ENCODE measurements at regions not wholly inside any gene's neighbourhood (a gene's known extent, or its start where the extent isn't known, plus 50 kb on each side); places are given as distances from the start of the nearest gene placed in this dataset.

- no peak overlapping the region for H2BK15ac ChIP-seq (ENCODE audit: low read length)
- H3K27ac ChIP-seq (replicated peaks; ENCODE audit: low read length), result no peak overlapping the region
- no peaks in the 10 kb centered on the region for H3K27me3 ChIP-seq (ENCODE audit: control insufficient read depth in 3 of 3, insufficient read depth in 3 of 3, low read depth in 1 of 3, low read length in 3 of 3)
- H3K14ac ChIP-seq (ENCODE audit: low read length), result no peak overlapping the region
- no peak overlapping the region for H4K91ac ChIP-seq (ENCODE audit: low read depth, low read length, poor library complexity)
- no peaks in the 10 kb centered on the region for H3K36me3 ChIP-seq (replicated peaks in 1 of 2; ENCODE audit: control insufficient read depth in 2 of 2, insufficient read depth in 2 of 2, low read length in 2 of 2)
- H3K9me3 ChIP-seq (replicated peaks in 1 of 2; ENCODE audit: control insufficient read depth in 2 of 2, insufficient read depth in 1 of 2, low read depth in 1 of 2, low read length in 2 of 2), result peaks cover 2 to 9% of the 10 kb centered on the region in 2 donors
- H4K8ac ChIP-seq (ENCODE audit: low read depth, low read length), result no peak overlapping the region
- no CpG with 5 or more reads among the region's 14 CpGs for WGBS, 2 donors (ENCODE audit: extremely low coverage in 2 of 2, insufficient read length in 2 of 2, insufficient replicate concordance in 1 of 2)
- no peak overlapping the region for H3K4me3 ChIP-seq (ENCODE audit: low read length in 2 of 2)
- H3K23ac ChIP-seq (ENCODE audit: low read depth, low read length, poor library complexity), result no peak overlapping the region
- H3K4me1 ChIP-seq (ENCODE audit: control insufficient read depth in 2 of 2, insufficient read depth in 1 of 2, low read depth in 1 of 2, low read length in 2 of 2), result peaks cover 17 to 24% of the 10 kb centered on the region in 2 donors
- DNase-seq (ENCODE audit: low spot score), result no peak
- no peak overlapping the region for H2BK120ac ChIP-seq (ENCODE audit: low read depth, low read length)
- H3K9ac ChIP-seq (ENCODE audit: low read depth, low read length, poor library complexity), result no peak overlapping the region
- no peak overlapping the region for H2AFZ ChIP-seq (ENCODE audit: low read length)
- no peak overlapping the region for H2BK12ac ChIP-seq (ENCODE audit: low read length)
- no peak overlapping the region for H3K4ac ChIP-seq (ENCODE audit: low read length)
- no peaks in the 10 kb centered on the region for H3K79me1 ChIP-seq (ENCODE audit: low read depth, low read length)
- no peak overlapping the region for H3K4me2 ChIP-seq (ENCODE audit: insufficient read depth, low read length, poor library complexity, severe bottlenecking)
- no peak overlapping the region for H2AK5ac ChIP-seq (ENCODE audit: low read depth, low read length)
- H2BK5ac ChIP-seq (ENCODE audit: low read length), result no peak overlapping the region
- H3K18ac ChIP-seq (ENCODE audit: low read length), result no peak overlapping the region
These were observed 109.6 kb upstream of the ALKAL2 start for GRCh38 chr2:397521-397920.

GRCh38 chr2:396903-397302 lies 109.0 kb upstream of the ALKAL2 start:
- Histone ChIP-seq H3K18ac (ENCODE audit: low read length) (no peak overlapping the region), H2BK120ac (ENCODE audit: low read depth, low read length) (no peak overlapping the region), H2BK12ac (ENCODE audit: low read length) (no peak overlapping the region), H3K4me3 (ENCODE audit: low read length in 2 of 2) (no peak overlapping the region), H3K4me2 (ENCODE audit: insufficient read depth, low read length, poor library complexity, severe bottlenecking) (no peak overlapping the region), H3K4me1 (ENCODE audit: control insufficient read depth in 2 of 2, insufficient read depth in 1 of 2, low read depth in 1 of 2, low read length in 2 of 2) (peaks cover 17 to 25% of the 10 kb centered on the region in 2 donors), H3K27me3 (ENCODE audit: control insufficient read depth in 3 of 3, insufficient read depth in 3 of 3, low read depth in 1 of 3, low read length in 3 of 3) (no peaks in the 10 kb centered on the region), H3K9me3 (replicated peaks in 1 of 2; ENCODE audit: control insufficient read depth in 2 of 2, insufficient read depth in 1 of 2, low read depth in 1 of 2, low read length in 2 of 2) (peaks cover 2 to 15% of the 10 kb centered on the region in 2 donors), H2AFZ (ENCODE audit: low read length) (no peak overlapping the region), H2BK15ac (ENCODE audit: low read length) (no peak overlapping the region), H3K4ac (ENCODE audit: low read length) (no peak overlapping the region), H4K8ac (ENCODE audit: low read depth, low read length) (no peak overlapping the region), H4K91ac (ENCODE audit: low read depth, low read length, poor library complexity) (no peak overlapping the region), H2AK5ac (ENCODE audit: low read depth, low read length) (no peak overlapping the region), H3K27ac (replicated peaks; ENCODE audit: low read length) (no peak overlapping the region), H3K79me1 (ENCODE audit: low read depth, low read length) (no peaks in the 10 kb centered on the region), H3K9ac (ENCODE audit: low read depth, low read length, poor library complexity) (no peak overlapping the region), H3K14ac (ENCODE audit: low read length) (no peak overlapping the region), H2BK5ac (ENCODE audit: low read length) (no peak overlapping the region), H3K23ac (ENCODE audit: low read depth, low read length, poor library complexity) (no peak overlapping the region), H3K36me3 (replicated peaks in 1 of 2; ENCODE audit: control insufficient read depth in 2 of 2, insufficient read depth in 2 of 2, low read length in 2 of 2) (no peaks in the 10 kb centered on the region)
- no CpG with 5 or more reads among the region's 11 CpGs for WGBS, 2 donors (ENCODE audit: extremely low coverage in 2 of 2, insufficient read length in 2 of 2, insufficient replicate concordance in 1 of 2)
- DNase-seq (ENCODE audit: low spot score), result no peak

GRCh38 chr2:395886-396285 lies 108.0 kb upstream of the ALKAL2 start:
- Histone ChIP-seq H3K23ac (ENCODE audit: low read depth, low read length, poor library complexity) (no peak overlapping the region), H3K18ac (ENCODE audit: low read length) (peak overlapping the region; percentile 97), H3K4me2 (ENCODE audit: insufficient read depth, low read length, poor library complexity, severe bottlenecking) (no peak overlapping the region), H3K27me3 (ENCODE audit: control insufficient read depth in 3 of 3, insufficient read depth in 3 of 3, low read depth in 1 of 3, low read length in 3 of 3) (no peaks in the 10 kb centered on the region), H2BK120ac (ENCODE audit: low read depth, low read length) (no peak overlapping the region), H2BK12ac (ENCODE audit: low read length) (peak overlapping the region; percentile 94), H3K27ac (replicated peaks; ENCODE audit: low read length) (no peak overlapping the region), H3K4ac (ENCODE audit: low read length) (no peak overlapping the region), H3K36me3 (replicated peaks in 1 of 2; ENCODE audit: control insufficient read depth in 2 of 2, insufficient read depth in 2 of 2, low read length in 2 of 2) (no peaks in the 10 kb centered on the region), H2BK15ac (ENCODE audit: low read length) (peak overlapping the region; percentile 33), H2AK5ac (ENCODE audit: low read depth, low read length) (peak overlapping the region; percentile 81), H3K4me1 (ENCODE audit: control insufficient read depth in 2 of 2, insufficient read depth in 1 of 2, low read depth in 1 of 2, low read length in 2 of 2) (peaks cover 17 to 25% of the 10 kb centered on the region in 2 donors), H3K9ac (ENCODE audit: low read depth, low read length, poor library complexity) (no peak overlapping the region), H2AFZ (ENCODE audit: low read length) (no peak overlapping the region), H3K14ac (ENCODE audit: low read length) (peak overlapping the region; percentile 82), H3K9me3 (replicated peaks in 1 of 2; ENCODE audit: control insufficient read depth in 2 of 2, insufficient read depth in 1 of 2, low read depth in 1 of 2, low read length in 2 of 2) (peaks cover 2 to 19% of the 10 kb centered on the region in 2 donors), H3K4me3 (ENCODE audit: low read length in 2 of 2) (no peak overlapping the region), H2BK5ac (ENCODE audit: low read length) (peak overlapping the region; percentile 87), H3K79me1 (ENCODE audit: low read depth, low read length) (no peaks in the 10 kb centered on the region), H4K8ac (ENCODE audit: low read depth, low read length) (no peak overlapping the region), H4K91ac (ENCODE audit: low read depth, low read length, poor library complexity) (no peak overlapping the region)
- WGBS, 2 donors (ENCODE audit: extremely low coverage in 2 of 2, insufficient read length in 2 of 2, insufficient replicate concordance in 1 of 2), result no CpG with 5 or more reads among the region's 12 CpGs
- DNase-seq (ENCODE audit: low spot score), result no peak

- Histone ChIP-seq H3K14ac (ENCODE audit: low read length) (no peak overlapping the region), H4K91ac (ENCODE audit: low read depth, low read length, poor library complexity) (no peak overlapping the region), H3K23ac (ENCODE audit: low read depth, low read length, poor library complexity) (no peak overlapping the region), H3K18ac (ENCODE audit: low read length) (peak overlapping the region; percentile 15), H3K27ac (replicated peaks; ENCODE audit: low read length) (no peak overlapping the region), H3K9ac (ENCODE audit: low read depth, low read length, poor library complexity) (no peak overlapping the region), H3K4me3 (ENCODE audit: low read length in 2 of 2) (no peak overlapping the region), H2BK15ac (ENCODE audit: low read length) (no peak overlapping the region), H3K4me2 (ENCODE audit: insufficient read depth, low read length, poor library complexity, severe bottlenecking) (no peak overlapping the region), H3K4me1 (ENCODE audit: control insufficient read depth in 2 of 2, insufficient read depth in 1 of 2, low read depth in 1 of 2, low read length in 2 of 2) (peaks cover 17 to 25% of the 10 kb centered on the region in 2 donors), H4K8ac (ENCODE audit: low read depth, low read length) (no peak overlapping the region), H2AFZ (ENCODE audit: low read length) (peak overlapping the region; percentile 77), H3K36me3 (replicated peaks in 1 of 2; ENCODE audit: control insufficient read depth in 2 of 2, insufficient read depth in 2 of 2, low read length in 2 of 2) (no peaks in the 10 kb centered on the region), H2BK12ac (ENCODE audit: low read length) (no peak overlapping the region), H3K79me1 (ENCODE audit: low read depth, low read length) (peaks cover 2% of the 10 kb centered on the region), H2BK120ac (ENCODE audit: low read depth, low read length) (no peak overlapping the region), H3K27me3 (ENCODE audit: control insufficient read depth in 3 of 3, insufficient read depth in 3 of 3, low read depth in 1 of 3, low read length in 3 of 3) (no peaks in the 10 kb centered on the region), H3K4ac (ENCODE audit: low read length) (no peak overlapping the region), H2AK5ac (ENCODE audit: low read depth, low read length) (no peak overlapping the region), H3K9me3 (replicated peaks in 1 of 2; ENCODE audit: control insufficient read depth in 2 of 2, insufficient read depth in 1 of 2, low read depth in 1 of 2, low read length in 2 of 2) (peaks cover 2 to 19% of the 10 kb centered on the region in 2 donors), H2BK5ac (ENCODE audit: low read length) (no peak overlapping the region)
- DNase-seq (ENCODE audit: low spot score), result peak; percentile 12
- no CpG with 5 or more reads among the region's 37 CpGs for WGBS, 2 donors (ENCODE audit: extremely low coverage in 2 of 2, insufficient read length in 2 of 2, insufficient replicate concordance in 1 of 2)
These were observed 106.1 kb upstream of the ALKAL2 start for GRCh38 chr2:393711-394696.

Data from neuronal stem cell (in vitro differentiated cells).